PC-9 (cell line): ENCODE measurements at regions not wholly inside any gene's neighbourhood (a gene's known extent, or its start where the extent isn't known, plus 50 kb on each side); places are given as distances from the start of the nearest gene placed in this dataset.

Experiments
- EZH2 ChIP-seq: fragments of 200-600 bp; sonication (generic); IDR thresholded peaks from 2 replicates; pipeline ENCODE4 v1.8.0; 2017; ENCODE audit warnings: antibody characterized with exemption, low read depth
- TF ChIP-seq, protein P1 (sequence below): fragments of 200-600 bp; sonication (generic); conservative IDR thresholded peaks from 2 replicates; pipeline ENCODE4 v1.6.1; 2017; ENCODE audit warnings: mixed run types, antibody characterized with exemption, mild to moderate bottlenecking, moderate library complexity

DNA sequence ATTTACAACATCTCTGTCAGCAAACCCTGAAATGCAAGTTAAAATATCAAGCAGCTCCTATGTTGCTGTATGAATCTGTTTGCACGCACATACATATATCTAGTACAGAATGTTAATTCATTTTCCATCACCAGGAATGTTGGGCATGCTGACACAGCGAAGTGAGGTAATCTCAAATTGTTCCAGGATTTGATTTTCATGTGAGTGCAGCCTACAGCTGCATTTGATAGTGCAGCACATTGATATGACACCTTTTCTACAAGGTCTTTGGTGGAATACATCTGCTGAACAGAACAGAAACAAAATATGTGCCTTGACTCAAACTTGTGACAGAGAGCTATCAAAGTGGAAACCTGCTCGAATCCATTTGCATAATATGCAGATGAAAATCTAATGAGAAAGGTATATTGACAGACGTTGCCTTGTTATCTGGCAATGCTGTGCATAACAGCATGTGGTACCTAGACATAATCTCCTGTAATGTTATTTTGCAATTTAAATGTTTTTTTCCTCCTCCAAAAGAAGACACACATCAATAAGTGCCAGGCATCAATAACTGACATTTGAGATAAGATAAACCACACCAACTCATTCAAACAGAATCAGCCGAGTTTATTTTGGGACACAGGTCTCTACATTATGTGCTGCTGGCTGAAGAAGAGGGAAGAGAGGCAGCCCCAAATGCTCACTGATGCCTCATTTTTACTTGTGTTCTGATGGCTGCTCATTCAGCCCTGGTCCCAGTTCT, 512.2 kb downstream of the ZNF608 start:
- TF ChIP-seq, protein P1, sequence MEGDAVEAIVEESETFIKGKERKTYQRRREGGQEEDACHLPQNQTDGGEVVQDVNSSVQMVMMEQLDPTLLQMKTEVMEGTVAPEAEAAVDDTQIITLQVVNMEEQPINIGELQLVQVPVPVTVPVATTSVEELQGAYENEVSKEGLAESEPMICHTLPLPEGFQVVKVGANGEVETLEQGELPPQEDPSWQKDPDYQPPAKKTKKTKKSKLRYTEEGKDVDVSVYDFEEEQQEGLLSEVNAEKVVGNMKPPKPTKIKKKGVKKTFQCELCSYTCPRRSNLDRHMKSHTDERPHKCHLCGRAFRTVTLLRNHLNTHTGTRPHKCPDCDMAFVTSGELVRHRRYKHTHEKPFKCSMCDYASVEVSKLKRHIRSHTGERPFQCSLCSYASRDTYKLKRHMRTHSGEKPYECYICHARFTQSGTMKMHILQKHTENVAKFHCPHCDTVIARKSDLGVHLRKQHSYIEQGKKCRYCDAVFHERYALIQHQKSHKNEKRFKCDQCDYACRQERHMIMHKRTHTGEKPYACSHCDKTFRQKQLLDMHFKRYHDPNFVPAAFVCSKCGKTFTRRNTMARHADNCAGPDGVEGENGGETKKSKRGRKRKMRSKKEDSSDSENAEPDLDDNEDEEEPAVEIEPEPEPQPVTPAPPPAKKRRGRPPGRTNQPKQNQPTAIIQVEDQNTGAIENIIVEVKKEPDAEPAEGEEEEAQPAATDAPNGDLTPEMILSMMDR, result no peak
- no peak for TF ChIP-seq EZH2
